ENCODE measurements at regions not wholly inside any gene's neighbourhood (a gene's known extent, or its start where the extent isn't known, plus 50 kb on each side); places are given as distances from the start of the nearest gene placed in this dataset.

DNA sequence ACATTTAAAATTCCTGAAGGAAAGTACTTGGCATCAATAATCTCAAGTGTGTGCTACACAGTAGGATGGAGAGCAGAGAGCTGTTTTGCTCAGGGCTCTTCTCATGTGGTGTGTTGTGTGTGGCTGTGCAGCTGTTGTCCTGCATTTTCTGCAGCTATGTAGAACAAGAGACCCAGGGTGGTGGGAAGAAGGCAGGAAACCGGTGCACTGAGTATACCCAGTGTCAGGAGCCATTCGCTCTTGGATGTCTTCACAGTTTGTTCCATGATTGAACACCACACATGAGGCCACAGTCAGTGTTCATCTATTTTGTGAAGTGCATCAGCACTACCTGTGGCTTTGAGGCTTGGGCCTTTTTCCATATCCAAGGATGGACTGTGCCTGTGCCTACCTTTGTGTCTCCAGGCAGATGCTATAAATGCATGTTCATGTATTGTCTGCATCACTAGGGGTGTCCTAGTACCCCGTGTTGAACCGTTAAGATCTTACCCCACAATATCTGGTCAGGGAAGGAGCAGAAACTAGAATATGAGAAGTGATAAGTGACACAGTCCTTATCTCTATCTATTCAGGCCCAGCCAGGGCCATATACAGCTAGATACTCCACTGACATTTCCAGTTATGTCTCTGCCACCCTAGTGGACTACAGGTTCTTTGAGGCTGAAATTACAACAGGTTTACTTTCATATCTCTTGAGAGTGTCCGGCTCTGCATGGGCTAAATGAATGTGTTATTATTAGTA lies 194.3 kb downstream of the NR2F2 start:
- TF ChIP-seq, protein P1, sequence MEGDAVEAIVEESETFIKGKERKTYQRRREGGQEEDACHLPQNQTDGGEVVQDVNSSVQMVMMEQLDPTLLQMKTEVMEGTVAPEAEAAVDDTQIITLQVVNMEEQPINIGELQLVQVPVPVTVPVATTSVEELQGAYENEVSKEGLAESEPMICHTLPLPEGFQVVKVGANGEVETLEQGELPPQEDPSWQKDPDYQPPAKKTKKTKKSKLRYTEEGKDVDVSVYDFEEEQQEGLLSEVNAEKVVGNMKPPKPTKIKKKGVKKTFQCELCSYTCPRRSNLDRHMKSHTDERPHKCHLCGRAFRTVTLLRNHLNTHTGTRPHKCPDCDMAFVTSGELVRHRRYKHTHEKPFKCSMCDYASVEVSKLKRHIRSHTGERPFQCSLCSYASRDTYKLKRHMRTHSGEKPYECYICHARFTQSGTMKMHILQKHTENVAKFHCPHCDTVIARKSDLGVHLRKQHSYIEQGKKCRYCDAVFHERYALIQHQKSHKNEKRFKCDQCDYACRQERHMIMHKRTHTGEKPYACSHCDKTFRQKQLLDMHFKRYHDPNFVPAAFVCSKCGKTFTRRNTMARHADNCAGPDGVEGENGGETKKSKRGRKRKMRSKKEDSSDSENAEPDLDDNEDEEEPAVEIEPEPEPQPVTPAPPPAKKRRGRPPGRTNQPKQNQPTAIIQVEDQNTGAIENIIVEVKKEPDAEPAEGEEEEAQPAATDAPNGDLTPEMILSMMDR (IDR thresholded peaks at IDR 0.05) = no peak
- TF ChIP-seq, protein P2, sequence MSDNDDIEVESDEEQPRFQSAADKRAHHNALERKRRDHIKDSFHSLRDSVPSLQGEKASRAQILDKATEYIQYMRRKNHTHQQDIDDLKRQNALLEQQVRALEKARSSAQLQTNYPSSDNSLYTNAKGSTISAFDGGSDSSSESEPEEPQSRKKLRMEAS (CRISPR knock-in tag; IDR thresholded peaks at IDR 0.05) = no peak
- TF ChIP-seq, protein P3, sequence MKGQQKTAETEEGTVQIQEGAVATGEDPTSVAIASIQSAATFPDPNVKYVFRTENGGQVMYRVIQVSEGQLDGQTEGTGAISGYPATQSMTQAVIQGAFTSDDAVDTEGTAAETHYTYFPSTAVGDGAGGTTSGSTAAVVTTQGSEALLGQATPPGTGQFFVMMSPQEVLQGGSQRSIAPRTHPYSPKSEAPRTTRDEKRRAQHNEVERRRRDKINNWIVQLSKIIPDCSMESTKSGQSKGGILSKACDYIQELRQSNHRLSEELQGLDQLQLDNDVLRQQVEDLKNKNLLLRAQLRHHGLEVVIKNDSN (CRISPR knock-in tag; IDR thresholded peaks at IDR 0.05) = no peak
- TF ChIP-seq FOXK1 (CRISPR knock-in tag; IDR thresholded peaks at IDR 0.05) (no peak), SMAD3 (CRISPR knock-in tag; IDR thresholded peaks at IDR 0.05; ENCODE audit: borderline replicate concordance) (no peak), CREB1 (CRISPR knock-in tag; IDR thresholded peaks at IDR 0.05) (no peak), ZNF138 (CRISPR knock-in tag; conservative IDR thresholded peaks at IDR 0.05) (no peak), SMAD4 (CRISPR knock-in tag; IDR thresholded peaks at IDR 0.05) (no peak)
- TF ChIP-seq, protein P4, sequence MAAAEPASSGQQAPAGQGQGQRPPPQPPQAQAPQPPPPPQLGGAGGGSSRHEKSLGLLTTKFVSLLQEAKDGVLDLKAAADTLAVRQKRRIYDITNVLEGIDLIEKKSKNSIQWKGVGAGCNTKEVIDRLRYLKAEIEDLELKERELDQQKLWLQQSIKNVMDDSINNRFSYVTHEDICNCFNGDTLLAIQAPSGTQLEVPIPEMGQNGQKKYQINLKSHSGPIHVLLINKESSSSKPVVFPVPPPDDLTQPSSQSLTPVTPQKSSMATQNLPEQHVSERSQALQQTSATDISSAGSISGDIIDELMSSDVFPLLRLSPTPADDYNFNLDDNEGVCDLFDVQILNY (CRISPR knock-in tag; IDR thresholded peaks at IDR 0.05) = no peak
- TF ChIP-seq, protein P5, sequence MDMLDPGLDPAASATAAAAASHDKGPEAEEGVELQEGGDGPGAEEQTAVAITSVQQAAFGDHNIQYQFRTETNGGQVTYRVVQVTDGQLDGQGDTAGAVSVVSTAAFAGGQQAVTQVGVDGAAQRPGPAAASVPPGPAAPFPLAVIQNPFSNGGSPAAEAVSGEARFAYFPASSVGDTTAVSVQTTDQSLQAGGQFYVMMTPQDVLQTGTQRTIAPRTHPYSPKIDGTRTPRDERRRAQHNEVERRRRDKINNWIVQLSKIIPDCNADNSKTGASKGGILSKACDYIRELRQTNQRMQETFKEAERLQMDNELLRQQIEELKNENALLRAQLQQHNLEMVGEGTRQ (CRISPR knock-in tag; IDR thresholded peaks at IDR 0.05) = no peak
- TF ChIP-seq, protein P6, sequence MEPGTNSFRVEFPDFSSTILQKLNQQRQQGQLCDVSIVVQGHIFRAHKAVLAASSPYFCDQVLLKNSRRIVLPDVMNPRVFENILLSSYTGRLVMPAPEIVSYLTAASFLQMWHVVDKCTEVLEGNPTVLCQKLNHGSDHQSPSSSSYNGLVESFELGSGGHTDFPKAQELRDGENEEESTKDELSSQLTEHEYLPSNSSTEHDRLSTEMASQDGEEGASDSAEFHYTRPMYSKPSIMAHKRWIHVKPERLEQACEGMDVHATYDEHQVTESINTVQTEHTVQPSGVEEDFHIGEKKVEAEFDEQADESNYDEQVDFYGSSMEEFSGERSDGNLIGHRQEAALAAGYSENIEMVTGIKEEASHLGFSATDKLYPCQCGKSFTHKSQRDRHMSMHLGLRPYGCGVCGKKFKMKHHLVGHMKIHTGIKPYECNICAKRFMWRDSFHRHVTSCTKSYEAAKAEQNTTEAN (CRISPR knock-in tag; IDR thresholded peaks at IDR 0.05) = no peak

All from WTC11 (cell line).